TTC549 (cell line): ENCODE measurements at regions not wholly inside any gene's neighbourhood (a gene's known extent, or its start where the extent isn't known, plus 50 kb on each side); places are given as distances from the start of the nearest gene placed in this dataset.

ENCODE experiments used
- FAIRE-seq: peaks from 2 replicates; lab custom pipeline; 2012; peaks lifted over from hg19 to GRCh38; lab: Jason Lieb, UNC

GRCh38 chr7:25889765-25890164, 262.2 kb upstream of the NFE2L3 start:
- no peak for FAIRE-seq

- no peak for FAIRE-seq
These were observed 260.4 kb upstream of the NFE2L3 start for GRCh38 chr7:25891591-25891990.

GRCh38 chr7:25893436-25893835, 258.6 kb upstream of the NFE2L3 start:
- FAIRE-seq = no peak

- FAIRE-seq = no peak
These were observed 257.7 kb upstream of the NFE2L3 start for GRCh38 chr7:25894002-25894901.

- FAIRE-seq = no peak
These were observed 256.9 kb upstream of the NFE2L3 start for GRCh38 chr7:25894902-25895791.

GRCh38 chr7:25895792-25896171, 256.2 kb upstream of the NFE2L3 start:
- FAIRE-seq = no peak

GRCh38 chr7:25897261-25897782, 254.7 kb upstream of the NFE2L3 start:
- no peak for FAIRE-seq

- no peak for FAIRE-seq
These were observed 251.8 kb upstream of the NFE2L3 start for GRCh38 chr7:25900245-25900644.

- no peak for FAIRE-seq
These were observed 251.1 kb upstream of the NFE2L3 start for GRCh38 chr7:25900877-25901276.

GRCh38 chr7:25901658-25902057, 250.3 kb upstream of the NFE2L3 start:
- FAIRE-seq = no peak

GRCh38 chr7:25906003-25906402, 246.0 kb upstream of the NFE2L3 start:
- FAIRE-seq = no peak

- FAIRE-seq = no peak
These were observed 245.2 kb upstream of the NFE2L3 start for GRCh38 chr7:25906760-25907159.

GRCh38 chr7:25907214-25907613, 244.8 kb upstream of the NFE2L3 start:
- no peak for FAIRE-seq

- FAIRE-seq = no peak
These were observed 244.3 kb upstream of the NFE2L3 start for GRCh38 chr7:25907731-25908130.

GRCh38 chr7:25908154-25908949, 243.6 kb upstream of the NFE2L3 start:
- FAIRE-seq = no peak

GRCh38 chr7:25911738-25912607, 240.0 kb upstream of the NFE2L3 start:
- no peak for FAIRE-seq

GRCh38 chr7:25913598-25914224, 238.3 kb upstream of the NFE2L3 start:
- FAIRE-seq = no peak

GRCh38 chr7:25918731-25919130, 233.3 kb upstream of the NFE2L3 start:
- FAIRE-seq = no peak

GRCh38 chr7:25922296-25922695, 229.7 kb upstream of the NFE2L3 start:
- no peak for FAIRE-seq

- no peak for FAIRE-seq
These were observed 228.1 kb upstream of the NFE2L3 start for GRCh38 chr7:25923741-25924460.
